HepG2 (cell line): ENCODE measurements at regions not wholly inside any gene's neighbourhood (a gene's known extent, or its start where the extent isn't known, plus 50 kb on each side); places are given as distances from the start of the nearest gene placed in this dataset.

Experiments used
- ATAC-seq: fragments of 200-7000 bp; cut with Tn5 transposase; 3 replicates; pipeline ENCODE4 v1.9.1; 2020; ENCODE audit warnings: mild to moderate bottlenecking, moderate library complexity
- BruUV-seq: library from RNA; stranded (reverse); fragments of 400-500 nt; replicated peaks from 2 replicates; lab custom pipeline; 2021; lab: Mats Ljungman, UMichigan
- CTCF ChIA-PET: fragments of 300-600 bp; formaldehyde crosslinking; extraction: SDS; loops from one replicate; lab custom pipeline; 2021; ENCODE audit warnings: low total read pairs, inconsistent platforms, low intra/inter-chr PET ratio; lab: Yijun Ruan, JAX
- POLR2A ChIA-PET: fragments of 350-600 bp; sonication (Branson Sonifier 250); formaldehyde crosslinking; loops from one replicate; lab custom pipeline; 2020; ENCODE audit warnings: antibody characterized with exemption, inconsistent platforms; lab: Yijun Ruan, JAX
- DNase-seq: peaks from one replicate; pipeline ENCODE4 v3.0.0-alpha.2; 2015; ENCODE audit warnings: low spot score
- FAIRE-seq: peaks from 3 replicates; lab custom pipeline; 2011; peaks lifted over from hg19 to GRCh38; lab: Jason Lieb, UNC
- H2AFZ ChIP-seq: one replicate; pipeline ENCODE4 v1.6.1; 2011; ENCODE audit warnings: low read length, inconsistent platforms
- H3K27ac ChIP-seq: fragments of 300-600 bp; 3 replicates; pipeline ENCODE4 v1.8.0; 2011; ENCODE audit warnings: mixed run types, mild to moderate bottlenecking, mixed read lengths, low read length, inconsistent platforms; ENCODE audit not compliant: insufficient read depth; ENCODE audit errors: extremely low read length
- H3K27me3 ChIP-seq, 2 experiments: fragments of 200-600 bp in 1 of 2; 2 replicates in 1 of 2; 3 replicates in 1 of 2; pipeline versions ENCODE4 v1.6.0 to v1.8.0; 2011; ENCODE audit warnings: low read length in 2 of 2, mild to moderate bottlenecking in 2 of 2, moderate library complexity in 2 of 2, inconsistent platforms in 1 of 2; ENCODE audit not compliant: insufficient read depth in 2 of 2, control insufficient read depth in 1 of 2
- H3K36me3 ChIP-seq, 2 experiments: fragments of 200-600 bp in 1 of 2; replicated peaks in 1 of 2; 2 replicates in 1 of 2; 3 replicates in 1 of 2; pipeline versions ENCODE4 v1.5.1 to v1.8.0; 2011; ENCODE audit warnings: low read length in 2 of 2, inconsistent platforms in 1 of 2; ENCODE audit not compliant: insufficient read depth in 2 of 2, control insufficient read depth in 1 of 2
- H3K4me1 ChIP-seq: 2 replicates; pipeline ENCODE4 v1.5.1; 2012; ENCODE audit warnings: low read length, inconsistent platforms; ENCODE audit not compliant: insufficient read depth
- H3K4me2 ChIP-seq: 2 replicates; pipeline ENCODE4 v1.6.0; 2011; ENCODE audit warnings: low read depth, low read length, inconsistent platforms
- H3K4me3 ChIP-seq, 3 experiments: fragments of 200-600 bp in 1 of 3; sonication (generic), shearing (Covaris generic) in 1 of 3; replicated peaks in 1 of 3; 2 replicates each; pipeline ENCODE4 v1.5.1; 2011 to 2016; ENCODE audit warnings: low read length in 3 of 3, inconsistent platforms in 2 of 3, low read depth in 2 of 3, mild to moderate bottlenecking in 2 of 3, control low read depth in 1 of 3, mixed read lengths in 1 of 3; ENCODE audit not compliant: insufficient read depth in 1 of 3
- H3K79me2 ChIP-seq: one replicate; pipeline ENCODE4 v1.6.1; 2011; ENCODE audit warnings: low read length, inconsistent platforms; ENCODE audit not compliant: insufficient read depth
- H3K9ac ChIP-seq: 2 replicates; pipeline ENCODE4 v1.6.0; 2011; ENCODE audit warnings: mild to moderate bottlenecking, low read depth, low read length, inconsistent platforms; ENCODE audit not compliant: insufficient read depth
- H3K9me3 ChIP-seq: 2 replicates; pipeline ENCODE4 v1.5.1; 2012; ENCODE audit warnings: mild to moderate bottlenecking, low read length
- H4K20me1 ChIP-seq: 2 replicates; pipeline ENCODE4 v1.6.0; 2011; ENCODE audit warnings: inconsistent platforms, mild to moderate bottlenecking, low read length, moderate library complexity; ENCODE audit not compliant: insufficient read depth
- AGO2 ChIP-seq: fragments of 200-400 bp; formaldehyde crosslinking; optimal IDR thresholded peaks from 2 replicates; pipeline ENCODE3; 2017; ENCODE audit warnings: mild to moderate bottlenecking, low read depth, low read length, moderate library complexity
- ATF7 ChIP-seq, 2 experiments: fragments of 450-650 bp in 1 of 2; sonication (generic) in 1 of 2; formaldehyde crosslinking in 1 of 2; IDR thresholded peaks; 2 replicates each; pipeline versions ENCODE4 v1.4.0 to v1.6.1; 2016 to 2020; ENCODE audit warnings: antibody characterized with exemption in 1 of 2, mild to moderate bottlenecking in 1 of 2, missing genetic modification reagents in 1 of 2
- MYC ChIP-seq: sonication (generic); formaldehyde crosslinking; IDR thresholded peaks from 2 replicates; pipeline ENCODE4 v1.9.0; 2021; ENCODE audit warnings: missing genetic modification reagents, borderline replicate concordance
- NR0B2 ChIP-seq: sonication (generic); formaldehyde crosslinking; IDR thresholded peaks from 2 replicates; pipeline ENCODE4 v1.4.0; 2020; ENCODE audit warnings: mild to moderate bottlenecking, missing genetic modification reagents
- SATB2 ChIP-seq: sonication (generic); formaldehyde crosslinking; IDR thresholded peaks from 2 replicates; pipeline ENCODE4 v1.5.0; 2020; ENCODE audit warnings: missing genetic modification reagents
- SP4 ChIP-seq: sonication (generic); formaldehyde crosslinking; IDR thresholded peaks from 2 replicates; pipeline ENCODE4 v1.8.1; 2023; ENCODE audit warnings: mild to moderate bottlenecking, missing genetic modification reagents
- TCF7L2 ChIP-seq: IDR thresholded peaks from 2 replicates; pipeline ENCODE4 v1.6.1; 2011; ENCODE audit warnings: mild to moderate bottlenecking, low read depth, low read length, moderate library complexity
- U2AF1 ChIP-seq: fragments of 200-400 bp; formaldehyde crosslinking; optimal IDR thresholded peaks from 2 replicates; pipeline ENCODE3; 2017; ENCODE audit warnings: mild to moderate bottlenecking, low read depth, low read length
- WIZ ChIP-seq: sonication (generic); formaldehyde crosslinking; IDR thresholded peaks from 2 replicates; pipeline ENCODE4 v1.5.1; 2020; ENCODE audit warnings: mild to moderate bottlenecking, missing genetic modification reagents
- ZBTB34 ChIP-seq: sonication (generic); formaldehyde crosslinking; IDR thresholded peaks from 2 replicates; pipeline ENCODE4 v1.8.0; 2022; ENCODE audit warnings: mild to moderate bottlenecking, missing genetic modification reagents
- ZNF274 ChIP-seq: sonication (generic); formaldehyde crosslinking; IDR thresholded peaks from 2 replicates; pipeline ENCODE4 v1.5.1; 2020; ENCODE audit warnings: mild to moderate bottlenecking, missing genetic modification reagents
- ZNF589 ChIP-seq: sonication (generic); formaldehyde crosslinking; conservative IDR thresholded peaks from 2 replicates; pipeline ENCODE4 v1.8.0; 2022; ENCODE audit warnings: mild to moderate bottlenecking, moderate library complexity, missing genetic modification reagents
- ZNF598 ChIP-seq: sonication (generic); formaldehyde crosslinking; IDR thresholded peaks from 2 replicates; pipeline ENCODE4 v1.5.1; 2020; ENCODE audit warnings: mild to moderate bottlenecking, missing genetic modification reagents, borderline replicate concordance
- WGBS: methylation state at CpG from one replicate; pipeline ENCODE4 v1.1.6; 2017; ENCODE audit warnings: low lambda C conversion rate; 5-methylcytosine and 5-hydroxymethylcytosine counted together
- in situ Hi-C: cut with HindIII; loops from 2 replicates; pipeline ENCODE4 v1.10.0; 2017; ENCODE audit warnings: low pct_unique_long_range_greater_than_20kb; ENCODE audit not compliant: extremely low pct_ligation_motif_present
- intact Hi-C: fragments of 100-400 bp; cut with micrococcal nuclease; formaldehyde crosslinking; loops from one replicate; pipeline ENCODE4 v1.10.0; 2022; ENCODE audit not compliant: unreplicated experiment

- H3K4me2 ChIP-seq = no peak overlapping the region
- H3K27me3 ChIP-seq = no peaks in the 10 kb centered on the region; a peak in 1 of 5 replicates
- no TSS peak for BruUV-seq
- POLR2A ChIA-PET = no interaction called here
- H3K4me1 ChIP-seq = no peaks in the 10 kb centered on the region
- no peak overlapping the region for H3K4me3 ChIP-seq
- FAIRE-seq (no peak), DNase-seq (no peak), ATAC-seq (no peak)
- no peaks in the 10 kb centered on the region for H4K20me1 ChIP-seq
- in situ Hi-C loops = no loop called here
- H3K27ac ChIP-seq = no peak overlapping the region
- 47% methylated on average over 5 of the region's 13 CpGs for WGBS
- intact Hi-C loops = no loop called here
- H3K79me2 ChIP-seq = no peaks in the 10 kb centered on the region
- H3K9ac ChIP-seq = no peak overlapping the region
- H3K36me3 ChIP-seq = no peaks in the 10 kb centered on the region
- CTCF ChIA-PET = no interaction called here
- no peak overlapping the region for H2AFZ ChIP-seq
- peaks cover 67% of the 10 kb centered on the region for H3K9me3 ChIP-seq
- TF ChIP-seq ZNF589 (CRISPR knock-in tag) = no peak
- no peak for TF ChIP-seq ZNF274 (CRISPR knock-in tag)
- TF ChIP-seq AGO2 = no peak
- TF ChIP-seq ATF7 (IDR thresholded peaks at IDR 0.05) = no peak
- TF ChIP-seq ATF7 (CRISPR knock-in tag; IDR thresholded peaks at IDR 0.05) = no peak
- no peak for TF ChIP-seq ZBTB34
- no peak for TF ChIP-seq ZNF598
- no peak for TF ChIP-seq SATB2 (CRISPR knock-in tag)
- no peak for TF ChIP-seq SP4 (CRISPR knock-in tag)
- no peak for TF ChIP-seq WIZ
- TF ChIP-seq MYC = no peak
- no peak for TF ChIP-seq NR0B2
- no peak for TF ChIP-seq TCF7L2
- TF ChIP-seq U2AF1 = no peak
These were observed 1747.0 kb downstream of the OLFM4 start for GRCh38 chr13:54775501-54776191.
